ENCODE measurements at regions not wholly inside any gene's neighbourhood (a gene's known extent, or its start where the extent isn't known, plus 50 kb on each side); places are given as distances from the start of the nearest gene placed in this dataset.
"Not testable (repeated sequence)": the region's sequence is repeated elsewhere in the genome, so short reads cannot be mapped to it uniquely, and the experiment has no call there.

GRCh38 chr10:31213959-31214358 is 105.1 kb upstream of the ZEB1 start:
- no peak for DNase-seq

GRCh38 chr10:31215052-31215451 is 104.0 kb upstream of the ZEB1 start:
- DNase-seq = no peak
- in situ Hi-C loops (cut with HindIII; ENCODE audit: low pct_ligation_motif_present, low pct_unique_long_range_greater_than_20kb, low sequenced_read_pairs) = no loop called here

More at GRCh38 chr10:31213959-31214358, 105.1 kb upstream of the ZEB1 start:
- in situ Hi-C loops (cut with HindIII; ENCODE audit: low pct_ligation_motif_present, low pct_unique_long_range_greater_than_20kb, low sequenced_read_pairs) = no loop called here

GRCh38 chr10:31219306-31219705 is 99.7 kb upstream of the ZEB1 start:
- in situ Hi-C loops (cut with HindIII; ENCODE audit: low pct_ligation_motif_present, low pct_unique_long_range_greater_than_20kb, low sequenced_read_pairs) = no loop called here
- DNase-seq = no peak

- DNase-seq; in situ Hi-C loops (cut with HindIII; ENCODE audit: low pct_ligation_motif_present, low pct_unique_long_range_greater_than_20kb, low sequenced_read_pairs): not testable (repeated sequence)
These were observed 90.2 kb upstream of the ZEB1 start for GRCh38 chr10:31228780-31229179.

- no peak for DNase-seq
- in situ Hi-C loops (cut with HindIII; ENCODE audit: low pct_ligation_motif_present, low pct_unique_long_range_greater_than_20kb, low sequenced_read_pairs) = no loop called here
These were observed 79.1 kb upstream of the ZEB1 start for GRCh38 chr10:31239961-31240360.

GRCh38 chr10:31242902-31243301 is 76.1 kb upstream of the ZEB1 start:
- DNase-seq = peak; percentile 65
- in situ Hi-C loops (cut with HindIII; ENCODE audit: low pct_ligation_motif_present, low pct_unique_long_range_greater_than_20kb, low sequenced_read_pairs) = no loop called here

- in situ Hi-C loops (cut with HindIII; ENCODE audit: low pct_ligation_motif_present, low pct_unique_long_range_greater_than_20kb, low sequenced_read_pairs); DNase-seq: not testable (repeated sequence)
These were observed 67.9 kb upstream of the ZEB1 start for GRCh38 chr10:31251118-31251517.

- no peak for DNase-seq
- in situ Hi-C loops (cut with HindIII; ENCODE audit: low pct_ligation_motif_present, low pct_unique_long_range_greater_than_20kb, low sequenced_read_pairs) = no loop called here
These were observed 65.8 kb upstream of the ZEB1 start for GRCh38 chr10:31253237-31253636.

GRCh38 chr10:31261511-31262311 is 57.3 kb upstream of the ZEB1 start:
- in situ Hi-C loops (cut with HindIII; ENCODE audit: low pct_ligation_motif_present, low pct_unique_long_range_greater_than_20kb, low sequenced_read_pairs) = no loop called here

GRCh38 chr10:31262672-31263071 is 56.3 kb upstream of the ZEB1 start:
- DNase-seq = no peak
- in situ Hi-C loops (cut with HindIII; ENCODE audit: low pct_ligation_motif_present, low pct_unique_long_range_greater_than_20kb, low sequenced_read_pairs) = no loop called here

More at GRCh38 chr10:31261511-31262311, 57.3 kb upstream of the ZEB1 start:
- DNase-seq = no peak

GRCh38 chr10:31263903-31264302 is 55.1 kb upstream of the ZEB1 start:
- in situ Hi-C loops (cut with HindIII; ENCODE audit: low pct_ligation_motif_present, low pct_unique_long_range_greater_than_20kb, low sequenced_read_pairs) = no loop called here
- no peak for DNase-seq

- in situ Hi-C loops (cut with HindIII; ENCODE audit: low pct_ligation_motif_present, low pct_unique_long_range_greater_than_20kb, low sequenced_read_pairs) = no loop called here
- DNase-seq = no peak
These were observed 50.3 kb upstream of the ZEB1 start for GRCh38 chr10:31268444-31269303.
